Tibial nerve (tissue), 4 donors: ENCODE measurements at regions not wholly inside any gene's neighbourhood (a gene's known extent, or its start where the extent isn't known, plus 50 kb on each side); places are given as distances from the start of the nearest gene placed in this dataset.

ENCODE experiments used
- DNase-seq, 2 donors: peaks; one replicate each; pipeline ENCODE4 v3.0.0-alpha.2; 2019; ENCODE audit warnings: low spot score in 2 of 2
- H3K27ac ChIP-seq, 4 donors: fragments of 200-600 bp; sonication (generic) in 3 of 4; one replicate each; pipeline ENCODE4 v1.5.1; 2017 to 2019; ENCODE audit warnings: mild to moderate bottlenecking in 1 of 4
- H3K27me3 ChIP-seq, 2 donors: fragments of 200-600 bp; sonication (generic) in 1 of 2; one replicate each; pipeline versions ENCODE4 v1.5.1 to v1.6.0; 2017 to 2019
- H3K36me3 ChIP-seq, 3 donors: fragments of 200-600 bp; sonication (generic); one replicate each; pipeline ENCODE4 v1.5.1; 2018 to 2019
- H3K4me1 ChIP-seq, 4 donors: fragments of 200-600 bp; sonication (generic) in 3 of 4; one replicate each; pipeline ENCODE4 v1.5.1; 2017 to 2019
- H3K4me3 ChIP-seq, 4 donors: fragments of 200-600 bp; sonication (generic) in 3 of 4; one replicate each; pipeline ENCODE4 v1.5.1; 2017 to 2019; ENCODE audit warnings: mild to moderate bottlenecking in 1 of 4, moderate library complexity in 1 of 4
- H3K9me3 ChIP-seq, 4 donors: fragments of 200-600 bp; sonication (generic) in 3 of 4; one replicate each; pipeline ENCODE4 v1.5.1; 2017 to 2019
- CTCF ChIP-seq, 5 experiments: fragments of 200-600 bp in 3 of 5; fragments of 450-650 bp in 2 of 5; sonication (generic) in 3 of 5; IDR thresholded peaks; one replicate each; pipeline ENCODE4 v1.5.1; 2016 to 2019; ENCODE audit warnings: antibody characterized with exemption in 5 of 5, mild to moderate bottlenecking in 3 of 5, moderate library complexity in 2 of 5
- EP300 ChIP-seq, 2 donors: sonication (generic); formaldehyde crosslinking; IDR thresholded peaks; one replicate each; pipeline ENCODE4 v1.6.1; 2017; ENCODE audit warnings: antibody characterized with exemption in 2 of 2, mild to moderate bottlenecking in 1 of 2
- POLR2A ChIP-seq, 2 donors: fragments of 450-650 bp; IDR thresholded peaks; one replicate each; pipeline ENCODE4 v1.6.1; 2017; ENCODE audit warnings: antibody characterized with exemption in 2 of 2, mild to moderate bottlenecking in 2 of 2, moderate library complexity in 2 of 2
- WGBS, 2 donors: methylation state at CpG; one replicate each; pipeline ENCODE4 v1.1.5; 2018; 5-methylcytosine and 5-hydroxymethylcytosine counted together

- H3K9me3 ChIP-seq: no peaks in the 10 kb centered on the region
- no peaks in the 10 kb centered on the region for H3K27me3 ChIP-seq
- DNase-seq: no peak
- no peaks in the 10 kb centered on the region for H3K4me1 ChIP-seq
- H3K4me3 ChIP-seq: no peak overlapping the region
- 89 to 97% methylated on average over 2 of the region's 2 CpGs for WGBS, 2 donors
- no peaks in the 10 kb centered on the region for H3K36me3 ChIP-seq
- H3K27ac ChIP-seq: no peak overlapping the region
- no peak for TF ChIP-seq CTCF (IDR thresholded peaks at IDR 0.05)
Measured at GRCh38 chr1:101683136-101683535, 313.6 kb downstream of the OLFM3 start.

GRCh38 chr1:101683561-101683960 is 313.2 kb downstream of the OLFM3 start:
- TF ChIP-seq POLR2A (IDR thresholded peaks at IDR 0.05) (no peak), EP300 (IDR thresholded peaks at IDR 0.05) (no peak), CTCF (IDR thresholded peaks at IDR 0.05) (no peak)
- H3K27ac ChIP-seq: no peak overlapping the region
- 67% methylated on average over 3 of the region's 3 CpGs for WGBS, 2 donors

GRCh38 chr1:101697072-101697471 is 299.7 kb downstream of the OLFM3 start:
- H3K27ac ChIP-seq: no peak overlapping the region
- WGBS, 2 donors: 0 to 4% methylated on average over 1 of the region's 1 CpG
- TF ChIP-seq POLR2A (IDR thresholded peaks at IDR 0.05) (no peak), EP300 (IDR thresholded peaks at IDR 0.05) (no peak), CTCF (IDR thresholded peaks at IDR 0.05) (no peak)
- H3K36me3 ChIP-seq: no peaks in the 10 kb centered on the region
- DNase-seq: no peak
- H3K4me1 ChIP-seq: no peaks in the 10 kb centered on the region
- no peak overlapping the region for H3K4me3 ChIP-seq
- H3K9me3 ChIP-seq: no peaks in the 10 kb centered on the region
- H3K27me3 ChIP-seq: no peaks in the 10 kb centered on the region

More at GRCh38 chr1:101683561-101683960, 313.2 kb downstream of the OLFM3 start:
- no peaks in the 10 kb centered on the region for H3K27me3 ChIP-seq
- H3K9me3 ChIP-seq: no peaks in the 10 kb centered on the region
- H3K4me1 ChIP-seq: no peaks in the 10 kb centered on the region
- no peak overlapping the region for H3K4me3 ChIP-seq
- H3K36me3 ChIP-seq: no peaks in the 10 kb centered on the region
- DNase-seq: no peak

- Histone ChIP-seq H3K27me3 (no peaks in the 10 kb centered on the region), H3K27ac (no peak overlapping the region), H3K4me1 (no peaks in the 10 kb centered on the region), H3K9me3 (no peaks in the 10 kb centered on the region), H3K36me3 (no peaks in the 10 kb centered on the region), H3K4me3 (no peak overlapping the region)
- 28 to 30% methylated on average over 1 of the region's 1 CpG for WGBS, 2 donors
- TF ChIP-seq EP300 (IDR thresholded peaks at IDR 0.05): no peak
- TF ChIP-seq POLR2A (IDR thresholded peaks at IDR 0.05): no peak
- no peak for TF ChIP-seq CTCF (IDR thresholded peaks at IDR 0.05)
- no peak for DNase-seq
Measured at GRCh38 chr1:101698681-101699080, 298.0 kb downstream of the OLFM3 start.

- no peak for DNase-seq
- Histone ChIP-seq H3K9me3 (no peaks in the 10 kb centered on the region), H3K36me3 (no peaks in the 10 kb centered on the region), H3K4me1 (no peaks in the 10 kb centered on the region), H3K27ac (no peak overlapping the region), H3K27me3 (no peaks in the 10 kb centered on the region), H3K4me3 (no peak overlapping the region)
- no peak for TF ChIP-seq POLR2A (IDR thresholded peaks at IDR 0.05)
- no peak for TF ChIP-seq CTCF (IDR thresholded peaks at IDR 0.05)
- no peak for TF ChIP-seq EP300 (IDR thresholded peaks at IDR 0.05)
Measured at GRCh38 chr1:101704895-101705294, 291.8 kb downstream of the OLFM3 start.
